Progenitor cell of endocrine pancreas (in vitro differentiated cells): ENCODE measurements at regions not wholly inside any gene's neighbourhood (a gene's known extent, or its start where the extent isn't known, plus 50 kb on each side); places are given as distances from the start of the nearest gene placed in this dataset.
"Not testable (repeated sequence)": the region's sequence is repeated elsewhere in the genome, so short reads cannot be mapped to it uniquely, and the experiment has no call there.

ENCODE experiments used
- DNase-seq: peaks from one replicate; pipeline ENCODE4 v3.0.0; 2021; ENCODE audit warnings: low spot score; ENCODE audit not compliant: unreplicated experiment
- H3K27ac Mint-ChIP-seq: 2 replicates; pipeline ENCODE4 v1.8.0; 2021; ENCODE audit warnings: mild to moderate bottlenecking, moderate library complexity, mixed read lengths
- H3K27me3 Mint-ChIP-seq: 2 replicates; pipeline ENCODE4 v1.8.0; 2021; ENCODE audit warnings: mixed read lengths
- H3K36me3 Mint-ChIP-seq: 2 replicates; pipeline ENCODE4 v1.8.0; 2022; ENCODE audit warnings: mixed read lengths; ENCODE audit not compliant: insufficient read depth
- H3K4me1 Mint-ChIP-seq: 2 replicates; pipeline ENCODE4 v1.8.0; 2021; ENCODE audit warnings: low read depth, mixed read lengths
- H3K4me3 Mint-ChIP-seq: 2 replicates; pipeline ENCODE4 v1.8.0; 2021; ENCODE audit warnings: low read depth, mild to moderate bottlenecking, moderate library complexity, mixed read lengths
- H3K9me3 Mint-ChIP-seq: 2 replicates; pipeline ENCODE4 v1.8.0; 2021; ENCODE audit warnings: low read depth, mixed read lengths
- TF ChIP-seq, protein P1 (sequence below): fragments of 200-600 bp; sonication (generic); IDR thresholded peaks from one replicate; pipeline ENCODE4 v1.5.0; 2021; ENCODE audit warnings: antibody characterized with exemption, mild to moderate bottlenecking; ENCODE audit not compliant: unreplicated experiment

- H3K9me3 Mint-ChIP-seq, result peaks cover 17% of the 10 kb centered on the region
- peaks cover 1% of the 10 kb centered on the region for H3K36me3 Mint-ChIP-seq
- no peaks in the 10 kb centered on the region for H3K4me1 Mint-ChIP-seq
- no peaks in the 10 kb centered on the region for H3K27me3 Mint-ChIP-seq
- no peak for DNase-seq
- TF ChIP-seq, protein P1, sequence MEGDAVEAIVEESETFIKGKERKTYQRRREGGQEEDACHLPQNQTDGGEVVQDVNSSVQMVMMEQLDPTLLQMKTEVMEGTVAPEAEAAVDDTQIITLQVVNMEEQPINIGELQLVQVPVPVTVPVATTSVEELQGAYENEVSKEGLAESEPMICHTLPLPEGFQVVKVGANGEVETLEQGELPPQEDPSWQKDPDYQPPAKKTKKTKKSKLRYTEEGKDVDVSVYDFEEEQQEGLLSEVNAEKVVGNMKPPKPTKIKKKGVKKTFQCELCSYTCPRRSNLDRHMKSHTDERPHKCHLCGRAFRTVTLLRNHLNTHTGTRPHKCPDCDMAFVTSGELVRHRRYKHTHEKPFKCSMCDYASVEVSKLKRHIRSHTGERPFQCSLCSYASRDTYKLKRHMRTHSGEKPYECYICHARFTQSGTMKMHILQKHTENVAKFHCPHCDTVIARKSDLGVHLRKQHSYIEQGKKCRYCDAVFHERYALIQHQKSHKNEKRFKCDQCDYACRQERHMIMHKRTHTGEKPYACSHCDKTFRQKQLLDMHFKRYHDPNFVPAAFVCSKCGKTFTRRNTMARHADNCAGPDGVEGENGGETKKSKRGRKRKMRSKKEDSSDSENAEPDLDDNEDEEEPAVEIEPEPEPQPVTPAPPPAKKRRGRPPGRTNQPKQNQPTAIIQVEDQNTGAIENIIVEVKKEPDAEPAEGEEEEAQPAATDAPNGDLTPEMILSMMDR, result no peak
- no peak overlapping the region for H3K27ac Mint-ChIP-seq
- H3K4me3 Mint-ChIP-seq, result no peak overlapping the region
Observed at GRCh38 chr3:180762866-180763265, 83.6 kb upstream of the CCDC39 start.

DNA sequence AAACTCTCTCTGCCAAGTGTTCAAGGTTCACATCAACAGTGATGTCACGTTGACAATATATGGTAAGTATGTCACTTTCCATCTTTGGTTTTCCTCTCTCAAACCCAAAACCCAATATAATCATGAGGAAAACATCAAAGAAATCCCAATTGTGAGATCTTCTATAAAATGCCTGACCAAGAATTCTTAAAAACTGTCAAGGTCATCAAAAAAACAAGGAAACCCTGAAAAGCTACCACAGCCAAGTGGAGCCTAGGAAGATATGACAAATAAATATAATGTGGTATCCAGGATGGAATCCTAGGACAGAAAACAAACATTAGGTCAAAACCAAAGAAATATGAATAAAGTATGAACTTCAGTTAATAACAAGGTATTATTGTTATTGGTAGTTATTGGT is 85.2 kb upstream of the CCDC39 start:
- Mint-ChIP-seq H3K27me3 (no peaks in the 10 kb centered on the region), H3K4me1 (no peaks in the 10 kb centered on the region), H3K36me3 (no peaks in the 10 kb centered on the region), H3K9me3 (peaks cover 19% of the 10 kb centered on the region), H3K4me3 (no peak overlapping the region), H3K27ac (no peak overlapping the region)
- TF ChIP-seq, protein P1, result no peak
- no peak for DNase-seq

DNA sequence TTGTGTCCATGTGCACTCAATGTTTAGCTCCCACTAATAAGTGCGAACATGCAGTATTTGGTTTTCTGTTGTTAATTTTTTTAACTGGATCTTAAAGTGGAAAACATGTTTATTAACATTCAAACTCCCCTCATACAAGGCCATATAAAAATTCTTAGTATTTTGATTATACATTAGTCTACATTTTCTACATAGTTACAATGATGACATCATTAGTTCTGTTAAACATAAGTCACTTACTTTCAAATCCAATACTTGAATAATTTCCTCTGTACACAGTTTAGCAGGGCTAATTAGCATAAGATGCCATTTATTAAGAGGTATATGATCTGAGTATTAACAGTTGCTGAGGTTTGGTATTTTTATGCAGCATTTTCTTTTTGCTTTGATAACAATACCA is 91.3 kb upstream of the CCDC39 start:
- H3K36me3 Mint-ChIP-seq, result no peaks in the 10 kb centered on the region
- no peak for DNase-seq
- H3K4me3 Mint-ChIP-seq, result no peak overlapping the region
- peaks cover 31% of the 10 kb centered on the region for H3K9me3 Mint-ChIP-seq
- no peak overlapping the region for H3K27ac Mint-ChIP-seq
- TF ChIP-seq, protein P1, result no peak
- no peaks in the 10 kb centered on the region for H3K4me1 Mint-ChIP-seq
- H3K27me3 Mint-ChIP-seq, result no peaks in the 10 kb centered on the region

DNA sequence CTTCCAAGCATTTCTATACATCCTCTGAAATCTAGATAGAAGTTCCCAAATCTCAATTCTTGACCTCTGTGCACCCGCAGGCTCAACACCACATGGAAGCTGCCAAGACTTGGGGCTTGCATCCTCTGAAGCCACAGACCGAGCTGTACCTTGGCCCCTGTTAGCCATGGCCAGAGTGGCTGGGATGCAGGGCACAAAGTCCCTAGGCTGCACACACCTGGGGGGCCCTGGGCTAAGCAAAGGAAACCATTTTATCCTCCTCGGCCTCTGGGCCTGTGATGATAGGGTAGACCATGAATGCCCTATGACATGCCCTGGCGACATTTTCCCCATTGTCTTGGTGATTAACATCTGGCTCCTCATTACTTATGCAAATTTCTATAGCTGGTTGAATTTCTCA is 97.1 kb upstream of the CCDC39 start:
- H3K36me3 Mint-ChIP-seq, result peaks cover 3% of the 10 kb centered on the region
- H3K27me3 Mint-ChIP-seq, result no peaks in the 10 kb centered on the region
- no peaks in the 10 kb centered on the region for H3K4me1 Mint-ChIP-seq
- H3K27ac Mint-ChIP-seq, result no peak overlapping the region
- H3K9me3 Mint-ChIP-seq, result peaks cover 61% of the 10 kb centered on the region
- no peak for DNase-seq
- TF ChIP-seq, protein P1, result no peak
- H3K4me3 Mint-ChIP-seq, result no peak overlapping the region

DNA sequence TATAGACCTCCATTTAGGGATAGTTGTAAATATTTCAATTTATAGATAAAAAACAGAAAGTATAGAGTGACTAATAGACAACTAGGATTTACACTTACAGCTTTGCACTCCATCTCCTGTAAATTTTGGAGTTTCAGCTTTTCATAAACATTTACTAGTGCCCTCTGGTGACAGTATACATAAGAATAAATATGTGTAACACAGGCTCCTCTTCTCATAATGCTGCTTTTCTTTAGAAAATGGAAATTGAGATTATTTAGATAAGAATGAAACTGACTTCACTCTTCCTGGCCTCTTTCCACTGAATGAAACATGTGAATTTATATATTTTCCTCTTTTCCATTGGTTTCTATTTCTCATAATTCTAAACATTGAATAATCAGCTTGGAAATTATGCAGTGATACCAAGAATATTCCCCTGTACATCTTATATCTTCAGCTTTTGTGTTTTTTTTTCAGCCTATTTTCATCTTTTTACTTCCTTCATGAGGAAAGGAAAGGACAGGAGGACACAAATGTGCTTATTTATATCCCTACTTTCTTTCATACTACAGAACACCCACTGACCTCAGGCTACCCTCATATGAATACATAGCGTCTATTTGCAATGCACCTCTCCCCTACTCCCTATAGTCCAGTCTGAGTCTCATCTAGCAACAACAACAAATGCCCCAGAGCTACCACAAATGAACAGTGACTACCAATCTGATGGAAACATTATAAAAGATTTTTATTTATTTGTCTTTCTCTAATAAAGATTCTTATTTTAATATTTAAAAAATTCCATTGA is 103.1 kb upstream of the CCDC39 start:
- TF ChIP-seq, protein P1, result no peak
- no peak for DNase-seq
- H3K27ac Mint-ChIP-seq, result no peak overlapping the region

GRCh38 chr3:180786227-180786626 is 106.9 kb upstream of the CCDC39 start:
- H3K27me3 Mint-ChIP-seq, H3K4me1 Mint-ChIP-seq, H3K9me3 Mint-ChIP-seq, H3K36me3 Mint-ChIP-seq, H3K4me3 Mint-ChIP-seq, DNase-seq, H3K27ac Mint-ChIP-seq: not testable (repeated sequence)

More for the DNA sequence above, 103.1 kb upstream of the CCDC39 start:
- Mint-ChIP-seq H3K36me3 (peaks cover 3% of the 10 kb centered on the region), H3K4me3 (no peak overlapping the region), H3K27me3 (no peaks in the 10 kb centered on the region), H3K4me1 (no peaks in the 10 kb centered on the region), H3K9me3 (peaks cover 28% of the 10 kb centered on the region)
